OCI-LY7 (cell line): ENCODE measurements at regions not wholly inside any gene's neighbourhood (a gene's known extent, or its start where the extent isn't known, plus 50 kb on each side); places are given as distances from the start of the nearest gene placed in this dataset.

ENCODE experiments used
- EZH2phosphoT487 ChIP-seq: fragments of 200-600 bp; sonication (generic); IDR thresholded peaks from 2 replicates; pipeline ENCODE4 v1.6.1; 2018; ENCODE audit warnings: low read depth, borderline replicate concordance, mild to moderate bottlenecking, mixed run types, antibody characterized with exemption, low read length, moderate library complexity, mixed read lengths
- TF ChIP-seq, protein P1 (sequence below): fragments of 200-600 bp; sonication (generic); conservative IDR thresholded peaks from 2 replicates; pipeline ENCODE4 v1.5.1; 2014; ENCODE audit warnings: mild to moderate bottlenecking, antibody characterized with exemption, low read length, moderate library complexity, mixed read lengths

DNA sequence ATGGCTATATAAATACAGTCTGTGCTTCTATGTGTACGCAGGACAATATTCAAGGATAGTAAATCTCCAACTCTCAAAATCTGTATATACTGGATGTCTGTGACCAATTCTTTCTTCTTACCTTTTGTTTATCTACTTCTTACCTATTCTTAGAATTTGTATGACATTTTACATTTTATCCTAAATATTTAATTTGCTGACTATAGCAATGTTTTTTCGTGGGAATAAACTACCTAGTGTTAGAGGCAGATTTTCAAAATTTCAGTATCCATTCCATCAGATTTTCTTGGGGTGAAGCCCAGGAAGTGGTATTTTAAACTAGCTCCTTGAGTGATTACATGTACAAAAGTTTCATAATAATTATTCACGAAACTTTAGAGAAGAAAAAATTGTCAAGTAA lies 334.5 kb upstream of the BCHE start:
- TF ChIP-seq, protein P1, sequence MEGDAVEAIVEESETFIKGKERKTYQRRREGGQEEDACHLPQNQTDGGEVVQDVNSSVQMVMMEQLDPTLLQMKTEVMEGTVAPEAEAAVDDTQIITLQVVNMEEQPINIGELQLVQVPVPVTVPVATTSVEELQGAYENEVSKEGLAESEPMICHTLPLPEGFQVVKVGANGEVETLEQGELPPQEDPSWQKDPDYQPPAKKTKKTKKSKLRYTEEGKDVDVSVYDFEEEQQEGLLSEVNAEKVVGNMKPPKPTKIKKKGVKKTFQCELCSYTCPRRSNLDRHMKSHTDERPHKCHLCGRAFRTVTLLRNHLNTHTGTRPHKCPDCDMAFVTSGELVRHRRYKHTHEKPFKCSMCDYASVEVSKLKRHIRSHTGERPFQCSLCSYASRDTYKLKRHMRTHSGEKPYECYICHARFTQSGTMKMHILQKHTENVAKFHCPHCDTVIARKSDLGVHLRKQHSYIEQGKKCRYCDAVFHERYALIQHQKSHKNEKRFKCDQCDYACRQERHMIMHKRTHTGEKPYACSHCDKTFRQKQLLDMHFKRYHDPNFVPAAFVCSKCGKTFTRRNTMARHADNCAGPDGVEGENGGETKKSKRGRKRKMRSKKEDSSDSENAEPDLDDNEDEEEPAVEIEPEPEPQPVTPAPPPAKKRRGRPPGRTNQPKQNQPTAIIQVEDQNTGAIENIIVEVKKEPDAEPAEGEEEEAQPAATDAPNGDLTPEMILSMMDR: no peak
- no peak for TF ChIP-seq EZH2phosphoT487
